ENCODE measurements at regions not wholly inside any gene's neighbourhood (a gene's known extent, or its start where the extent isn't known, plus 50 kb on each side); places are given as distances from the start of the nearest gene placed in this dataset.

DNA sequence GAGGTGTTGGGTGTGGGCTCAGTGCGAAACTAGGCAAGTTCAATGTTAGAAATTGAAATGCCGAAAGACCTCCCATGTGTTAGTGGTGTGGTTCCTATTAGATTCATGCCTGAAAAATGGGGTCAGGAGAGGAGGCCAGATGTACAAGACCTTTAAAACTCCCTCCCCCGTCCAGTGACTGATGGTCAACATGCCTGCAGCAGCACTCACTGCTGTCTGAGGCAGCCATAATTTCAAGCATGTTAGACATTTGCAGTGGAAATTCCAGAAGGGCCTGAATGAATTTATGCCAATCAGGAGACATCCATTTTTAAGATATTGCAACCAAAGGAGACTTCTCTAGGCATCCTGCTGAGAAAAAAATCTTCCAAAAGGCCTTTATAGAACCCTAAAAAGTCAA lies 426.9 kb upstream of the NBEA start:
- WGBS (ENCODE audit: extremely low coverage, insufficient read length, low lambda C conversion rate): no CpG with 5 or more reads among the region's 3 CpGs
- 0 out of 7 replicates have a peak, but pooled peaks cover 0 to 2% (median 0%) of the 10 kb centered on the region in 3 experiments for H3K36me3 Mint-ChIP-seq (ENCODE audit: insufficient read depth in 1 of 3, low read depth in 3 of 3)
- H3K23me2 ChIP-seq (ENCODE audit: insufficient read length, low read depth, low read length, poor library complexity, severe bottlenecking): no peaks in the 10 kb centered on the region
- H3K4me1 ChIP-seq (ENCODE audit: insufficient read depth, low read length): no peaks in the 10 kb centered on the region
- H2BK120ac ChIP-seq (ENCODE audit: low read depth, low read length, poor library complexity, severe bottlenecking): no peak overlapping the region
- no peak overlapping the region for H3K4ac ChIP-seq (ENCODE audit: low read depth, low read length)
- no peak overlapping the region for H3K14ac ChIP-seq (ENCODE audit: insufficient read depth, low read length)
- H3T11ph ChIP-seq (ENCODE audit: low read length): no peak overlapping the region
- no peak overlapping the region for H3K18ac ChIP-seq (ENCODE audit: insufficient read length, low read depth, low read length)
- TF ChIP-seq CTCF (conservative IDR thresholded peaks at IDR 0.05): no peak
- no peak overlapping the region for H4K8ac ChIP-seq (replicated peaks; ENCODE audit: insufficient read length, low read depth, low read length)
- no peak overlapping the region for H2BK20ac ChIP-seq (ENCODE audit: low read depth, low read length, poor library complexity, severe bottlenecking)
- no peak overlapping the region for H2AFZ ChIP-seq (ENCODE audit: low read length)
- H4K91ac ChIP-seq (ENCODE audit: insufficient read length, low read depth, low read length): no peak overlapping the region
- no peaks in the 10 kb centered on the region for H3K79me1 ChIP-seq (ENCODE audit: insufficient read depth, low read depth, low read length, poor library complexity, severe bottlenecking)
- no peak overlapping the region for H2BK5ac ChIP-seq (ENCODE audit: insufficient read length, low read length)
- no peak overlapping the region for H2BK15ac ChIP-seq (ENCODE audit: low read depth, low read length)
- no peak for DNase-seq
- no peak overlapping the region for H3K27ac Mint-ChIP-seq
- H2AK5ac ChIP-seq (ENCODE audit: insufficient read length, low read length): no peak overlapping the region
- no peak overlapping the region for H3K4me3 Mint-ChIP-seq
- no peak overlapping the region for H4K5ac ChIP-seq (ENCODE audit: insufficient read length, low read depth, low read length)
- H3K4me2 ChIP-seq (ENCODE audit: insufficient read depth, insufficient read length, low read length): no peak overlapping the region
- no peaks in the 10 kb centered on the region for H3K4me1 Mint-ChIP-seq
- no peaks in the 10 kb centered on the region for H3K9me3 ChIP-seq (ENCODE audit: control insufficient read depth, low read depth, low read length)
- H2BK12ac ChIP-seq (ENCODE audit: insufficient read length, low read depth, low read length): no peak overlapping the region
- H3K27me3 ChIP-seq (ENCODE audit: insufficient read depth, low read length): no peaks in the 10 kb centered on the region
- H3K9ac ChIP-seq (ENCODE audit: extremely low read depth, insufficient read length, low read length): no peak overlapping the region
- H3K27ac ChIP-seq (ENCODE audit: insufficient read length, low read depth, low read length): no peak overlapping the region
- H3K79me2 ChIP-seq (ENCODE audit: insufficient read depth, low read length): no peaks in the 10 kb centered on the region
- no peak overlapping the region for H3K56ac ChIP-seq (ENCODE audit: insufficient read length, low read depth, low read length)
- H3K9me3 Mint-ChIP-seq: no peaks in the 10 kb centered on the region
- H3K23ac ChIP-seq (ENCODE audit: insufficient read length, low read depth, low read length): no peak overlapping the region
- no peaks in the 10 kb centered on the region for H3K27me3 Mint-ChIP-seq (ENCODE audit: low read depth)
- no peaks in the 10 kb centered on the region for H4K20me1 ChIP-seq (ENCODE audit: control insufficient read depth, insufficient read depth, insufficient read length)

Data from H9 (cell line).